ENCODE measurements at regions not wholly inside any gene's neighbourhood (a gene's known extent, or its start where the extent isn't known, plus 50 kb on each side); places are given as distances from the start of the nearest gene placed in this dataset.

- DNase-seq (ENCODE audit: low spot score in 2 of 2), result peak; percentile 95 to 99
- WGBS, 2 donors, result 1% methylated on average over 18 to 68 of the region's 87 CpGs
- peak overlapping the region; percentile 95 for H3K4me3 ChIP-seq (ENCODE audit: low read depth, poor library complexity, severe bottlenecking)
- TF ChIP-seq POLR2A (IDR thresholded peaks at IDR 0.05) (no peak), CTCF (IDR thresholded peaks at IDR 0.05) (no peak)
- intact Hi-C loops (cut with DNase I; ENCODE audit: low total_unique reads), result loop anchor here (5.0 to 10.0 kb wide), 2 partner anchors 43 to 131 kb away; partner anchors contain the start of gene TRIM13
These were observed 110.5 kb downstream of the KCNRG start for GRCh38 chr13:50125554-50126262.

- peak overlapping the region; percentile 95 for H3K4me3 ChIP-seq (ENCODE audit: low read depth, poor library complexity, severe bottlenecking)
- DNase-seq (ENCODE audit: low spot score in 2 of 2), result no peak
- TF ChIP-seq CTCF (IDR thresholded peaks at IDR 0.05), result no peak
- TF ChIP-seq POLR2A (IDR thresholded peaks at IDR 0.05), result no peak
- intact Hi-C loops (cut with DNase I; ENCODE audit: low total_unique reads), result loop anchor here (5.0 to 10.0 kb wide), 2 partner anchors 44 to 132 kb away; partner anchors contain the start of gene TRIM13
- 43 to 46% methylated on average over 28 of the region's 28 CpGs for WGBS, 2 donors
These were observed 111.2 kb downstream of the KCNRG start for GRCh38 chr13:50126263-50126992.

- WGBS, 2 donors, result 42 to 46% methylated on average over 51 of the region's 51 CpGs
- peak; percentile 45 to 91 for DNase-seq (ENCODE audit: low spot score in 2 of 2)
- TF ChIP-seq CTCF (IDR thresholded peaks at IDR 0.05), result no peak
- no peak for TF ChIP-seq POLR2A (IDR thresholded peaks at IDR 0.05)
- H3K4me3 ChIP-seq (ENCODE audit: low read depth, poor library complexity, severe bottlenecking), result peak overlapping the region; percentile 9
- intact Hi-C loops (cut with DNase I; ENCODE audit: low total_unique reads), result loop anchor here (5.0 to 10.0 kb wide), 2 partner anchors 45 to 132 kb away; partner anchors contain the start of gene TRIM13
These were observed 111.9 kb downstream of the KCNRG start for GRCh38 chr13:50126993-50127725.

- 63 to 73% methylated on average over 31 to 39 of the region's 39 CpGs for WGBS, 2 donors
- peak overlapping the region; percentile 9 for H3K4me3 ChIP-seq (ENCODE audit: low read depth, poor library complexity, severe bottlenecking)
- intact Hi-C loops (cut with DNase I; ENCODE audit: low total_unique reads), result loop anchor here (5.0 to 10.0 kb wide), 2 partner anchors 46 to 133 kb away; partner anchors contain the start of gene TRIM13
- TF ChIP-seq CTCF (IDR thresholded peaks at IDR 0.05), result no peak
- TF ChIP-seq POLR2A (IDR thresholded peaks at IDR 0.05), result no peak
- no peak for DNase-seq (ENCODE audit: low spot score in 2 of 2)
These were observed 112.6 kb downstream of the KCNRG start for GRCh38 chr13:50127726-50128291.

- TF ChIP-seq CTCF (IDR thresholded peaks at IDR 0.05) (no peak), POLR2A (IDR thresholded peaks at IDR 0.05) (no peak)
- intact Hi-C loops (cut with DNase I; ENCODE audit: low total_unique reads), result loop anchor here (5.0 to 10.0 kb wide), 2 partner anchors 46 to 134 kb away; partner anchors contain the start of gene TRIM13
- WGBS, 2 donors, result 92 to 95% methylated on average over 18 of the region's 18 CpGs
- no peak overlapping the region for H3K4me3 ChIP-seq (ENCODE audit: low read depth, poor library complexity, severe bottlenecking)
- no peak for DNase-seq (ENCODE audit: low spot score in 2 of 2)
These were observed 113.2 kb downstream of the KCNRG start for GRCh38 chr13:50128428-50128931.

Measured in lower leg skin (tissue), 4 donors.